ENCODE measurements at regions not wholly inside any gene's neighbourhood (a gene's known extent, or its start where the extent isn't known, plus 50 kb on each side); places are given as distances from the start of the nearest gene placed in this dataset.

DNA sequence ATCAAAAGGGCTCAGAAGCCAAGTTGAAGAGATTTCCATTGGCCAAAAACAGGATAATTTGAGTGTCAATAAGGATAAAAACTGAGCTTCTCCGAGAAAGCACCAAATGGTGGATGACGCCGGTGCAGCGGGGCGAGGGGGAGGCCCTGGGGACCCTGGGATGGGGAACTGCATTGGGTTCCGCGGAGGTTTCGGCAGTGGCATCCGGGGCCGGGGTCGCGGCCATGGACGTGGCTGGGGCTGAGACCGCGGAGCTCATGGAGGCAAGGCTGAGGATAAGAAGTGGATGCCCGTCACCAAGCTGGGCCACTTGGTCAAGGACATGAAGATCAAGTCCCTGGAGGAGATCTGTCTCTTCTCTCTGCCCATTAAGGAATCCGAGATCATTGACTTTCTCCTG lies 97.2 kb downstream of the DMRTA2 start:
- TF ChIP-seq EP300 (IDR thresholded peaks at IDR 0.05; ENCODE audit: borderline replicate concordance), result no peak
- TF ChIP-seq TAF1 (IDR thresholded peaks at IDR 0.05; ENCODE audit: low read depth), result no peak
- TF ChIP-seq TEAD4 (IDR thresholded peaks at IDR 0.05), result no peak
- TF ChIP-seq, protein P1, sequence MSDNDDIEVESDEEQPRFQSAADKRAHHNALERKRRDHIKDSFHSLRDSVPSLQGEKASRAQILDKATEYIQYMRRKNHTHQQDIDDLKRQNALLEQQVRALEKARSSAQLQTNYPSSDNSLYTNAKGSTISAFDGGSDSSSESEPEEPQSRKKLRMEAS (IDR thresholded peaks at IDR 0.05), result no peak
- TF ChIP-seq, protein P2, sequence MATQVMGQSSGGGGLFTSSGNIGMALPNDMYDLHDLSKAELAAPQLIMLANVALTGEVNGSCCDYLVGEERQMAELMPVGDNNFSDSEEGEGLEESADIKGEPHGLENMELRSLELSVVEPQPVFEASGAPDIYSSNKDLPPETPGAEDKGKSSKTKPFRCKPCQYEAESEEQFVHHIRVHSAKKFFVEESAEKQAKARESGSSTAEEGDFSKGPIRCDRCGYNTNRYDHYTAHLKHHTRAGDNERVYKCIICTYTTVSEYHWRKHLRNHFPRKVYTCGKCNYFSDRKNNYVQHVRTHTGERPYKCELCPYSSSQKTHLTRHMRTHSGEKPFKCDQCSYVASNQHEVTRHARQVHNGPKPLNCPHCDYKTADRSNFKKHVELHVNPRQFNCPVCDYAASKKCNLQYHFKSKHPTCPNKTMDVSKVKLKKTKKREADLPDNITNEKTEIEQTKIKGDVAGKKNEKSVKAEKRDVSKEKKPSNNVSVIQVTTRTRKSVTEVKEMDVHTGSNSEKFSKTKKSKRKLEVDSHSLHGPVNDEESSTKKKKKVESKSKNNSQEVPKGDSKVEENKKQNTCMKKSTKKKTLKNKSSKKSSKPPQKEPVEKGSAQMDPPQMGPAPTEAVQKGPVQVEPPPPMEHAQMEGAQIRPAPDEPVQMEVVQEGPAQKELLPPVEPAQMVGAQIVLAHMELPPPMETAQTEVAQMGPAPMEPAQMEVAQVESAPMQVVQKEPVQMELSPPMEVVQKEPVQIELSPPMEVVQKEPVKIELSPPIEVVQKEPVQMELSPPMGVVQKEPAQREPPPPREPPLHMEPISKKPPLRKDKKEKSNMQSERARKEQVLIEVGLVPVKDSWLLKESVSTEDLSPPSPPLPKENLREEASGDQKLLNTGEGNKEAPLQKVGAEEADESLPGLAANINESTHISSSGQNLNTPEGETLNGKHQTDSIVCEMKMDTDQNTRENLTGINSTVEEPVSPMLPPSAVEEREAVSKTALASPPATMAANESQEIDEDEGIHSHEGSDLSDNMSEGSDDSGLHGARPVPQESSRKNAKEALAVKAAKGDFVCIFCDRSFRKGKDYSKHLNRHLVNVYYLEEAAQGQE (IDR thresholded peaks at IDR 0.05; ENCODE audit: low read depth), result no peak
- TF ChIP-seq CEBPB (IDR thresholded peaks at IDR 0.05), result no peak
- TF ChIP-seq YY1 (IDR thresholded peaks at IDR 0.05; ENCODE audit: low read depth), result no peak
- TF ChIP-seq NFIC (IDR thresholded peaks at IDR 0.05), result no peak
- TF ChIP-seq TCF12 (IDR thresholded peaks at IDR 0.05; ENCODE audit: low read depth), result no peak
- TF ChIP-seq, protein P3, sequence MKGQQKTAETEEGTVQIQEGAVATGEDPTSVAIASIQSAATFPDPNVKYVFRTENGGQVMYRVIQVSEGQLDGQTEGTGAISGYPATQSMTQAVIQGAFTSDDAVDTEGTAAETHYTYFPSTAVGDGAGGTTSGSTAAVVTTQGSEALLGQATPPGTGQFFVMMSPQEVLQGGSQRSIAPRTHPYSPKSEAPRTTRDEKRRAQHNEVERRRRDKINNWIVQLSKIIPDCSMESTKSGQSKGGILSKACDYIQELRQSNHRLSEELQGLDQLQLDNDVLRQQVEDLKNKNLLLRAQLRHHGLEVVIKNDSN (IDR thresholded peaks at IDR 0.05), result no peak
- TF ChIP-seq RAD21 (IDR thresholded peaks at IDR 0.05; ENCODE audit: low read depth), result no peak
- TF ChIP-seq ZBTB7A (IDR thresholded peaks at IDR 0.05; ENCODE audit: low read depth), result no peak
